ENCODE measurements at regions not wholly inside any gene's neighbourhood (a gene's known extent, or its start where the extent isn't known, plus 50 kb on each side); places are given as distances from the start of the nearest gene placed in this dataset.
A peak's percentile ranks its signal among the peaks of the same experiment; 100 is the strongest.

DNA sequence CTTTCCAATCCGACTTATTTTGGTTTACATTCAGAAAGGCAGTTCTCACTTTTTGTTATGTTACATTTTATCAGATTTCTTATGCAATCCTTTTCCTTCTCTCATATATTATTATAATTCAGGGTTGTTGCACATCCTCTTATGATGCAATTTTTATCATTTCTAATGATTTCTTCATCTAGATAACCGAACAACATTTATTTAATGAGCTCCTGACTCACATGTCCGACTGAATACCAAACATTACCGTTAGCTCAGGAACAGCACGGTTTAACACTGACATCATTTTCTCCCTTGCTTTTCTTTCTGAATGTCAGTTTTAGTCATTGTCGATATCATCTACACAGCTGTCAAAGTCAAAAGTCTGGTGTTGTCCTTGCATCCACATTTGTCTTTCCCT, 199.2 kb downstream of the BCHE start:
- TF ChIP-seq, protein P1, sequence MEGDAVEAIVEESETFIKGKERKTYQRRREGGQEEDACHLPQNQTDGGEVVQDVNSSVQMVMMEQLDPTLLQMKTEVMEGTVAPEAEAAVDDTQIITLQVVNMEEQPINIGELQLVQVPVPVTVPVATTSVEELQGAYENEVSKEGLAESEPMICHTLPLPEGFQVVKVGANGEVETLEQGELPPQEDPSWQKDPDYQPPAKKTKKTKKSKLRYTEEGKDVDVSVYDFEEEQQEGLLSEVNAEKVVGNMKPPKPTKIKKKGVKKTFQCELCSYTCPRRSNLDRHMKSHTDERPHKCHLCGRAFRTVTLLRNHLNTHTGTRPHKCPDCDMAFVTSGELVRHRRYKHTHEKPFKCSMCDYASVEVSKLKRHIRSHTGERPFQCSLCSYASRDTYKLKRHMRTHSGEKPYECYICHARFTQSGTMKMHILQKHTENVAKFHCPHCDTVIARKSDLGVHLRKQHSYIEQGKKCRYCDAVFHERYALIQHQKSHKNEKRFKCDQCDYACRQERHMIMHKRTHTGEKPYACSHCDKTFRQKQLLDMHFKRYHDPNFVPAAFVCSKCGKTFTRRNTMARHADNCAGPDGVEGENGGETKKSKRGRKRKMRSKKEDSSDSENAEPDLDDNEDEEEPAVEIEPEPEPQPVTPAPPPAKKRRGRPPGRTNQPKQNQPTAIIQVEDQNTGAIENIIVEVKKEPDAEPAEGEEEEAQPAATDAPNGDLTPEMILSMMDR (IDR thresholded peaks at IDR 0.05; ENCODE audit: poor library complexity, severe bottlenecking) = no peak
- H3K27me3 ChIP-seq (ENCODE audit: insufficient read depth, poor library complexity, severe bottlenecking) = no peaks in the 10 kb centered on the region

GRCh38 chr3:165636684-165637015, 200.6 kb downstream of the BCHE start:
- Histone ChIP-seq H3K4me3 (ENCODE audit: severe bottlenecking) (no peak overlapping the region), H3K27ac (ENCODE audit: poor library complexity, severe bottlenecking) (no peak overlapping the region), H3K27me3 (ENCODE audit: insufficient read depth, poor library complexity, severe bottlenecking) (no peaks in the 10 kb centered on the region), H3K9me3 (ENCODE audit: severe bottlenecking) (no peaks in the 10 kb centered on the region), H3K4me1 (ENCODE audit: insufficient read depth, poor library complexity, severe bottlenecking) (no peaks in the 10 kb centered on the region), H3K36me3 (ENCODE audit: low read depth) (no peaks in the 10 kb centered on the region)
- no peak for ATAC-seq (ENCODE audit: low read depth)
- TF ChIP-seq, protein P1 (IDR thresholded peaks at IDR 0.05; ENCODE audit: poor library complexity, severe bottlenecking) = no peak
- no peak for DNase-seq (ENCODE audit: low spot score)

More for the DNA sequence above, 199.2 kb downstream of the BCHE start:
- H3K9me3 ChIP-seq (ENCODE audit: severe bottlenecking) = no peaks in the 10 kb centered on the region
- ATAC-seq (ENCODE audit: low read depth) = peak; percentile 28; the same call in 1 of the 3 replicates
- no peak overlapping the region for H3K27ac ChIP-seq (ENCODE audit: poor library complexity, severe bottlenecking)
- H3K36me3 ChIP-seq (ENCODE audit: low read depth) = no peaks in the 10 kb centered on the region
- peaks cover 11% of the 10 kb centered on the region for H3K4me1 ChIP-seq (ENCODE audit: insufficient read depth, poor library complexity, severe bottlenecking)
- no peak overlapping the region for H3K4me3 ChIP-seq (ENCODE audit: severe bottlenecking)
- no peak for DNase-seq (ENCODE audit: low spot score)

DNA sequence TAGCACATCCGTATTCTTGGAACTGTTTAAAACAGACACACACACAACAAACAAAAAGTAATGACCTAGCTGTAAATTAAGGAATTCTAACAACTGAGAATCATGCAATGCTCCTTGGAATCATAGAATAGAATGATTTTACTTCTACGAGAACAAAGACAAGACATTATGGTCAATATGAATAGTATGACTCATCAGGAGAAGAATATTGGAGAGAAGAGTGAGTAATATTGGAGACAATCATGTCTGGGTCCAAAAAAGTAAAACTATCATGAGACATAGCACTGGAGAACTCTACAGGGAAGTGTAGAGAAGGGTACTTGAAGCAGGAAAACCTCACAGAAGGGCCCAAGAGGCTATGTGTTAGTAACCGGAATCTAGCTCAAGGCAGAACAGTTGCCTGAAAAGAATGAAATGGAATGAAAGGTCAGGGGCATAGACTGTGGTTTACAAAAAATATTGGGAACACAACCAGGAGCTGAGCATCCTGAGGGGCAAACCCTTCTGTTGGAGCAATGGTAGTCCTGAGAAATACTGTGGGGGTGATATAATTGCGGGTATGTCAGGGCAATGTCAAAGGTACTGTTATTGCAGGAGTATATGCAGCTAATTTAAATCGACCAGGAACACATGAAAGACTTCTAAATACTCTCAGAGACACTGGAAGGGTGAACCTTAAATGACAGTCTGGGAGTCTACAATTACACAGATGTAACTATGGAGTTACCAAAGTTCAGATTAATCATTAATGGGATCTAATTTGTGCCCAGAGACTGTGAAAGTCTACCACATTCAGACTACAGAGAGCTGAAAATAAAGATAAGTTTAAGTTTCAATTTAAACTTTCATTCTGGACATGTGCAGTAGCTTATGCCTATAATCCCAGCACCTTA, 201.2 kb downstream of the BCHE start:
- Histone ChIP-seq H3K27ac (ENCODE audit: poor library complexity, severe bottlenecking) (no peak overlapping the region), H3K4me3 (ENCODE audit: severe bottlenecking) (no peak overlapping the region), H3K4me1 (ENCODE audit: insufficient read depth, poor library complexity, severe bottlenecking) (no peaks in the 10 kb centered on the region), H3K9me3 (ENCODE audit: severe bottlenecking) (no peaks in the 10 kb centered on the region), H3K36me3 (ENCODE audit: low read depth) (no peaks in the 10 kb centered on the region), H3K27me3 (ENCODE audit: insufficient read depth, poor library complexity, severe bottlenecking) (no peaks in the 10 kb centered on the region)
- TF ChIP-seq, protein P1 (IDR thresholded peaks at IDR 0.05; ENCODE audit: poor library complexity, severe bottlenecking) = no peak
- ATAC-seq (ENCODE audit: low read depth) (no peak), DNase-seq (ENCODE audit: low spot score) (no peak)

DNA sequence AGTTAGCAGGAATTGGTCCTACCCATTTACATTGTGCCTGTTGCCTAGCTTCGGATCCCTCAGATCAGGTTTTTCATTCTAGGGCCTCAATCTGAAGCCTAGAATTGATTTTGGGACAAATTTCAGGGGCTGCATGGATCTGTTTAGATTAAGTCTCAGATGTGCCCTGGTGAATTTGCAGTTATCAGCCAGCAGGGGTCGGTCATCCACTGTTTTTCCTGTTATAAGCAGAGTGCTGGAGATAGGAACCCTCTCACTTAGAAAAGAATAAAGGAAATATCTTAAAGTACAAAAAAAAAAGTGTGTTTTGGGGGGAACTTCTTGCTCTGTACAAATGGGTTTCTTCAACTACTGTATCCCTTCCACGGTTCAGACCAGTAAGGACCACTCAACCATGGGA, 212.5 kb downstream of the BCHE start:
- Histone ChIP-seq H3K36me3 (ENCODE audit: low read depth) (no peaks in the 10 kb centered on the region), H3K27me3 (ENCODE audit: insufficient read depth, poor library complexity, severe bottlenecking) (no peaks in the 10 kb centered on the region), H3K9me3 (ENCODE audit: severe bottlenecking) (no peaks in the 10 kb centered on the region), H3K27ac (ENCODE audit: poor library complexity, severe bottlenecking) (no peak overlapping the region), H3K4me3 (ENCODE audit: severe bottlenecking) (no peak overlapping the region), H3K4me1 (ENCODE audit: insufficient read depth, poor library complexity, severe bottlenecking) (no peaks in the 10 kb centered on the region)
- TF ChIP-seq, protein P1 (IDR thresholded peaks at IDR 0.05; ENCODE audit: poor library complexity, severe bottlenecking) = peak; percentile 34
- ATAC-seq (ENCODE audit: low read depth) (no peak), DNase-seq (ENCODE audit: low spot score) (no peak)

DNA sequence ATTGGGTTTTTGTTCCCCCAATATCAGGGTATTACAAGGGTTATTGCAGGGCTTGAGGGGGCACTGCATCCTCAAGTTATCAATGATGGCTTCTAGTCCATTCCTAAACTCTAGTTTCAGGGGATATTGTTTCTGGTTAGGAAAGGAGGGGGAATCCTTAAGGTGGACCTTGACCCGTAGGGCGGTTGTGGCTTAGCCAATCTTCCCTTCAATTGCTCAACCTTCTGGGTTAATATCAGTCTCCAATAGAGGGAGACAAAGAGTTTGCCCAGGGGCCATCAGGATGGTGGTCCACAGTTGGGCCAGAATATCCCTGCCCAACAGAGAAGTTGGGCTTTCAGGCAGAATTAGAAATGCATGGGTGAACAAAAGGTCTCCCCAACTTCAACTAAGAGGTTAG, 214.9 kb downstream of the BCHE start:
- Histone ChIP-seq H3K4me3 (ENCODE audit: severe bottlenecking) (no peak overlapping the region), H3K4me1 (ENCODE audit: insufficient read depth, poor library complexity, severe bottlenecking) (no peaks in the 10 kb centered on the region), H3K27me3 (ENCODE audit: insufficient read depth, poor library complexity, severe bottlenecking) (no peaks in the 10 kb centered on the region), H3K27ac (ENCODE audit: poor library complexity, severe bottlenecking) (no peak overlapping the region), H3K9me3 (ENCODE audit: severe bottlenecking) (no peaks in the 10 kb centered on the region), H3K36me3 (ENCODE audit: low read depth) (no peaks in the 10 kb centered on the region)
- TF ChIP-seq, protein P1 (IDR thresholded peaks at IDR 0.05; ENCODE audit: poor library complexity, severe bottlenecking) = no peak
- no peak for DNase-seq (ENCODE audit: low spot score)
- ATAC-seq (ENCODE audit: low read depth) = no peak

All from RWPE2 (cell line).